Skeletal muscle satellite cell (primary cell): ENCODE measurements at regions not wholly inside any gene's neighbourhood (a gene's known extent, or its start where the extent isn't known, plus 50 kb on each side); places are given as distances from the start of the nearest gene placed in this dataset.

Experiments
- H3K27me3 ChIP-seq: 2 replicates; pipeline ENCODE4 v1.7.0; 2013; ENCODE audit warnings: low read length; ENCODE audit not compliant: control insufficient read depth, insufficient read depth
- H3K36me3 ChIP-seq: 2 replicates; pipeline ENCODE4 v1.7.0; 2013; ENCODE audit warnings: mild to moderate bottlenecking, control low read depth, low read length; ENCODE audit not compliant: insufficient read depth
- H3K4me1 ChIP-seq: 2 replicates; pipeline ENCODE4 v1.7.0; 2013; ENCODE audit warnings: low read length; ENCODE audit not compliant: control insufficient read depth, insufficient read depth
- H3K4me2 ChIP-seq: 2 replicates; pipeline ENCODE4 v1.7.0; 2013; ENCODE audit warnings: mild to moderate bottlenecking, low read length
- H3K4me3 ChIP-seq: 2 replicates; pipeline ENCODE4 v1.7.0; 2013; ENCODE audit warnings: low read length
- H3K9ac ChIP-seq: 2 replicates; pipeline ENCODE4 v1.7.0; 2013; ENCODE audit warnings: mild to moderate bottlenecking, low read depth, low read length, moderate library complexity
- H3K9me3 ChIP-seq: replicated peaks from 2 replicates; pipeline ENCODE4 v1.7.0; 2013; ENCODE audit warnings: mild to moderate bottlenecking, control low read depth, low read length

- Histone ChIP-seq H3K9me3 (no peaks in the 10 kb centered on the region), H3K9ac (no peak overlapping the region), H3K4me3 (no peak overlapping the region), H3K27me3 (peaks cover 2% of the 10 kb centered on the region), H3K4me2 (no peak overlapping the region), H3K36me3 (no peaks in the 10 kb centered on the region), H3K4me1 (no peaks in the 10 kb centered on the region)
Observed at GRCh38 chr3:31246293-31247062, 286.2 kb upstream of the STT3B start.

- no peaks in the 10 kb centered on the region for H3K4me1 ChIP-seq
- H3K27me3 ChIP-seq, result peaks cover 2% of the 10 kb centered on the region
- no peak overlapping the region for H3K4me3 ChIP-seq
- H3K9ac ChIP-seq, result no peak overlapping the region
- no peaks in the 10 kb centered on the region for H3K9me3 ChIP-seq
- H3K36me3 ChIP-seq, result no peaks in the 10 kb centered on the region
- H3K4me2 ChIP-seq, result no peak overlapping the region
Observed at GRCh38 chr3:31247063-31247447, 285.7 kb upstream of the STT3B start.

DNA sequence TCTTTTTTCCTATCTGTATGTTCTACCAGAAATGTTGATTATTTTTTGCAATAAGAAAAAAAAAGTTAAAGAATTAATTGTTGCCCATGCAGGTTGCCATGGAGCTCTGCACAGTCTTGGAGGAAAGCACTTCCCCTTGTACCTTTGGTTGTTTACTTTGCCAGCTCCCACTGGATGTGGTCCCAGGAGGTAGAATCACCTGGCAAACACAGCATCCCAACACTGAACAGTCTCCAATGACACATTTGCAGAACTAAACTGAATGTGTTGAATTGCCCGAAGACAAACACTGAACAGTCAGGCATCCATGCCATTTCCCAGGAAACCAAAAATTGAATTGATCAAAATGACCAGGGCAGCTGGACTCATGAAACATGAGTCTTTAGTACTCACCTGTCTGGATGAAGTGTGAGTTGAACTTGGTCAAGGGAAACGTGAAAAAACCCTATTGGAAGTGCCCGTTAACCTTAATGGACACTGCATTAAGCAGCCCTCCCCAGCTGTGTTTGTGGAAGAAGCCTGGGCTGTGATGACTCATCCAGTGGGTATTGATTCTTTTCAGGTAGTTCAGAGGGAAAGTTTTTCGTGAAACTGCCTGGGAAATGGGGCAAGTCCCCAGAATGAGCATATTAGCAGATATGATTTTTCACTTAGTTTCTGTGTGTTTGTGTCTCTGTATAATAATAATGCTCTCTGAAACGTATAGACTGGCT is 284.7 kb upstream of the STT3B start:
- H3K4me3 ChIP-seq, result no peak overlapping the region
- H3K27me3 ChIP-seq, result peaks cover 2% of the 10 kb centered on the region
- no peaks in the 10 kb centered on the region for H3K36me3 ChIP-seq
- no peaks in the 10 kb centered on the region for H3K9me3 ChIP-seq
- no peaks in the 10 kb centered on the region for H3K4me1 ChIP-seq
- H3K4me2 ChIP-seq, result no peak overlapping the region
- no peak overlapping the region for H3K9ac ChIP-seq

DNA sequence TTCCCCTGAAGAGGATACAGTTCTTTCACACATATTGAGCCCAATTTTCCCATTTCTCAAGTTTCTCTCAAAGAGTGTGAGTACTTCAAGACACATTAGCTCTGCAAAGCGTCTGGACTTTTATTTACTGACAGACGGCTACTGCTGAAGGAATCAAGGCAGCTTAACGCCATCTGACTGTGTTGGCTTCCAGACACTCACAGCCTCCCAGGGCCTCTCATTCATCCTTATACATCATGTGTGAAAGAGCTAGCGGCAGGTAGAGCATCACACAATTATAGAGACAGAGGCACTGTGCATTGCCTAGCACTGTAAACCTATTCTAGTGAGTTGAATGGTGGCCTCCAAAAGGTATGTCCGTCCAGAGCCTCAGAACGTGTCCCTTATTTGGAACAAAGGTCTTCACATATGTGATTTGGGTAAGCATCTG is 284.1 kb upstream of the STT3B start:
- no peak overlapping the region for H3K4me2 ChIP-seq
- H3K36me3 ChIP-seq, result no peaks in the 10 kb centered on the region
- H3K27me3 ChIP-seq, result peaks cover 2% of the 10 kb centered on the region
- H3K4me3 ChIP-seq, result no peak overlapping the region
- no peaks in the 10 kb centered on the region for H3K9me3 ChIP-seq
- H3K4me1 ChIP-seq, result no peaks in the 10 kb centered on the region
- H3K9ac ChIP-seq, result no peak overlapping the region

GRCh38 chr3:31249545-31249944 is 283.2 kb upstream of the STT3B start:
- Histone ChIP-seq H3K36me3 (no peaks in the 10 kb centered on the region), H3K4me3 (no peak overlapping the region), H3K9ac (no peak overlapping the region), H3K4me2 (no peak overlapping the region), H3K9me3 (no peaks in the 10 kb centered on the region), H3K4me1 (no peaks in the 10 kb centered on the region), H3K27me3 (peaks cover 2% of the 10 kb centered on the region)

DNA sequence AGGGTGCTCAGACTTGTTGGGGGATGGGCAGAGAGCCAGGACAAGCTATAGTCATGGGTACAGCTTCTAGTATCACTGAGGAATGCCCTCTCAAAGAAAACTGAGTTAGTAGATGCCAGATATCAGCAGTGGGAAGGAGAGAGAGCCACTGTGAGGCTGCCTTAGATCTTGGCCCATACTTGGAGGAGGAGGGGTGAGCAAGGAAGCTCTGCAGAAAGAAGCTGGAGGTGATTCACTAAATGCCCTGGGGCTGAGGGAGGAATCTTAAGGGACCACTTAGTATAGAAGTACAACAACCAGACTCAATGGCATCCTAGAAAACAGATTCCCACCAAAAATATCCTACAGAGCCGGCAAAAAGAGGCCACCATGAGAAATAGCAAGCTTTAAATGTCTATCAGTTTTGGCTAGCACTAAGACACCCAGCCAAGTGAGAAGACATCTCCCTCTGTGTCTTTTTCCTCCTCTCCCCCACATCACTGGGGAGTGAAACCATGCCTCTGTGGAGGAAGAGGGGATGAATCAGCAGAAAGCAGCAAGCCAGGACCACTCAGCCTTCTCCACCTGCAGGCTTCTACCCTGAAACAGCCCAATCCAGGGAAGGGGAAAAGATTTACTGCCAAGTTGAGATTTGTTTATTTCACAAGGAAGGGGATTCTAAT is 282.5 kb upstream of the STT3B start:
- no peak overlapping the region for H3K4me2 ChIP-seq
- no peak overlapping the region for H3K9ac ChIP-seq
- H3K27me3 ChIP-seq, result peaks cover 2% of the 10 kb centered on the region
- H3K4me1 ChIP-seq, result no peaks in the 10 kb centered on the region
- no peak overlapping the region for H3K4me3 ChIP-seq
- H3K36me3 ChIP-seq, result no peaks in the 10 kb centered on the region
- H3K9me3 ChIP-seq, result no peaks in the 10 kb centered on the region

DNA sequence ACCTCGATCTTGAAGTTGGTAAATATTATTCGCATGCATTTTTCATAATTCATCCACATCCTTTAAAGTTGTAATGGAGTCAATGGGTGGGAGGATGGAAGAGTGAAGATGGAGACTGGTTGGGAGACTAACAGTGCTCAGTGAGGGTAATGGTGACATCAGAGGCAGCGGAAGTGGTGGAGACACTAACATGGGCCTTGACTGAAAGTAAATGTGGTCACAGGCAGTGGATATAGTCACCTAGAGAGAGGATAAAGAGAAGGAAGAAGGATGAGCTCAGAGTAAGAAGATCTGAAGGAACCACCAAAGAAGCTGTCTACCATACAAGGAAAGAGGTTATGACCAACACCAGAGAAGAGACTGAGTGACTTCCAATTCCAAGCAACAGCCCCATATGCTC is 281.6 kb upstream of the STT3B start:
- Histone ChIP-seq H3K9ac (no peak overlapping the region), H3K27me3 (peaks cover 2% of the 10 kb centered on the region), H3K9me3 (no peaks in the 10 kb centered on the region), H3K4me3 (no peak overlapping the region), H3K36me3 (no peaks in the 10 kb centered on the region), H3K4me2 (no peak overlapping the region), H3K4me1 (no peaks in the 10 kb centered on the region)

- no peak overlapping the region for H3K4me2 ChIP-seq
- no peaks in the 10 kb centered on the region for H3K4me1 ChIP-seq
- H3K27me3 ChIP-seq, result no peaks in the 10 kb centered on the region
- no peak overlapping the region for H3K4me3 ChIP-seq
- H3K9ac ChIP-seq, result no peak overlapping the region
- no peaks in the 10 kb centered on the region for H3K9me3 ChIP-seq
- H3K36me3 ChIP-seq, result no peaks in the 10 kb centered on the region
Observed at GRCh38 chr3:31252216-31253185, 280.2 kb upstream of the STT3B start.

DNA sequence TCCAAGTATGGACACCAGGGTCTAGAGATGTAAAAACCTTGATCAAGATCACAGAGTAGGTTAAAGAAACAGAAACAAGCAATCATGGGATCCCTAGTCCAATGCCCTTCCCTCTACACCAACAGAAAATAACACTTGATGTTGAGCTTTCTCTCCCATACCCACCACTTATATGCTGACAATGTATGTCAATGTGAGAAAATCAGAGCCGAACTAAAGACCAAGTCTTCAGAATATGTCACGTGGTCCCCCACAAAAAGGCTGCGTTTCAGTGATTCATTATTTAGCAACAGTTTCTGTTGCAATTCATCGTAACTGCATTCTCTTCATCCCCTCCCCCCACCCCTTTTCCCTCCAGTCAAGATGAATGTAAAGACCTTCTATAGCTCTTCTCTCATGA is 278.9 kb upstream of the STT3B start:
- no peak overlapping the region for H3K4me3 ChIP-seq
- H3K9me3 ChIP-seq, result no peaks in the 10 kb centered on the region
- H3K36me3 ChIP-seq, result no peaks in the 10 kb centered on the region
- H3K27me3 ChIP-seq, result no peaks in the 10 kb centered on the region
- no peaks in the 10 kb centered on the region for H3K4me1 ChIP-seq
- H3K4me2 ChIP-seq, result no peak overlapping the region
- H3K9ac ChIP-seq, result no peak overlapping the region

DNA sequence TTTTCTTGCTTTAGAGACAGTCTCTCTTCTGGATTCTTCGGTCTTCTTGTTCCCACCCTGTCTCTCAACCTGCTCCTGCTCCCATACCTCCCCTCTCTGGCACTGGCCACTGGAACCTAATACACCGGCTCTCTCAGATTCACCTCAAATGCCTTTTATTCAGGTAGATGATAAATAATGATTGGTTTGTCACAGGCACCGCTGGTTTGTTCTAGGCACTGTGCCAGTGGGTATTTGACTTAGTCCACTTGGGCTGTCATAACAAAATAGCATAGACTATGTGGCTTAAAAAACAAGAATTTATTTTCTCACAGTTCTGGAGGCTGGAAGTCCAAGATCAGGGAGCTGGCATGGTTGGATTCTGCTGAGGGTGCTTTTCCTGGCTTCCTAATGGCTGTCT is 278.2 kb upstream of the STT3B start:
- Histone ChIP-seq H3K9me3 (no peaks in the 10 kb centered on the region), H3K4me1 (no peaks in the 10 kb centered on the region), H3K36me3 (no peaks in the 10 kb centered on the region), H3K9ac (no peak overlapping the region), H3K4me3 (no peak overlapping the region), H3K4me2 (no peak overlapping the region), H3K27me3 (no peaks in the 10 kb centered on the region)
